ENCODE measurements at regions not wholly inside any gene's neighbourhood (a gene's known extent, or its start where the extent isn't known, plus 50 kb on each side); places are given as distances from the start of the nearest gene placed in this dataset.

DNA sequence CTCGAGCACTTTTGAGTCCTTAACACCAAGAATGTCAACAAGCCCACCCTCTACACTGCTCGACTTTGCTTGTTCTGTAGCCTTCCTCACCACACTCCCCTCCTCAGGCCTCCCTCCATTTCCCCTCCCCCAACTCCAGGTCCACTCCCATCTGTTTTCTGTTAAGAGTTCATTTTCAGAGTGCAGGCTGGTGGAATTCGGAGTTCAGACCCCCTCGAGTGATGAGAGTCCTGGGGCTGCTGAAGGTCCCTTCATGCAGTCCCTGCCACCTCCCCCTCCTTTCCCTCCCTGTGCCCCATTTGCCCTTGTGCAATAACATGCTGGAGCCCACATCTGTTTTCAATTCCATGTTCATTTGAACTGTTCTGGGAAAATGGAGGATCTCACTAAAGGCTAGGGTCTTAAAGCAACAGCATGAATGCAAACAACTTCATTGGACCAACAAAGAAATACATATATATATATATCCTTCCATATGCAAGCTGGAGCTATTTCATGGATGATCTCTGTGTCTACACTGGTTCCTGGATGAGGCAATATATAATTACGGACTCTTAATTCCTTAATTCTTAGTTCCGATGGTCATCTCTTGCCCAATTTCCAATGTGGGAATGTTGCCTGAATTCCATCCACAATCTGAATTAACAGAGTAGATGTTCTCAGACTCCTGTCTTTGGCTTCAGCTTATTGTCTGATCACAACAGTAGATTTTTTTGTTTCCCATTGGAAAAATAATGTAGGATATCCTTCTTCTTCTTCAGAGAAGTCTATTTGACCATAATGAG lies 340.4 kb downstream of the ETS1 start:
- Histone ChIP-seq H3K4me2 (ENCODE audit: low read depth, low read length, poor library complexity, severe bottlenecking) (no peak overlapping the region), H3K4me3 (ENCODE audit: low read length) (no peak overlapping the region), H3K4me1 (ENCODE audit: low read length) (no peaks in the 10 kb centered on the region), H3K9ac (ENCODE audit: low read length) (no peak overlapping the region), H3K9me2 (replicated peaks; ENCODE audit: insufficient read depth, low read length) (no peaks in the 10 kb centered on the region), H3K36me3 (ENCODE audit: insufficient read depth, low read length) (no peaks in the 10 kb centered on the region), H3K27me3 (ENCODE audit: low read length) (no peaks in the 10 kb centered on the region), H3K79me2 (ENCODE audit: low read length) (no peaks in the 10 kb centered on the region), H3K9me3 (ENCODE audit: low read length) (no peaks in the 10 kb centered on the region), H4K20me1 (ENCODE audit: insufficient read depth, low read depth, low read length) (no peaks in the 10 kb centered on the region), H3K27ac (ENCODE audit: low read length) (no peak overlapping the region), H2AFZ (ENCODE audit: low read length) (no peak overlapping the region)
- DNase-seq = no peak

DNA sequence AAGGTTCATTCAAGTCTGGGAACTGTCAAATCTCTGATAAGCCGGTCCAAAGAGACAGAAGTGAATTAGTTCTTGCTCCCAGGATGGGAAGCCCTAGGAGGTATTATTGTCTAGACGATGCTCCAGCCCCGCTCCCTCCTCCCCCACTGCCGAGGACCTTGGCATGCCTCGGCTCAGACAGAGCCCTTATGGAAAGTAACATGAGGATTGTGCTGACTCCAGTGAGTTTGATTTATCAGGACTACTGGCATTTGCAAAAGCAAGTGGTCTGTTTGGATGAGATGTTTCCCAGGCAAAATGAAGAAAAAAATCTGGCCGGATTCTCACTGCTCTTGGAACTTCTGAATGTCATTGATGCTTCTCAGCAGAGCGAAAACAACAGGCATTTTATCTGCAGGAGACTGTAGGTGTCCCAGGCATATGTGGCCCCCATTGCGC lies 341.0 kb downstream of the ETS1 start:
- Histone ChIP-seq H3K9me3 (ENCODE audit: low read length) (no peaks in the 10 kb centered on the region), H3K4me3 (ENCODE audit: low read length) (no peak overlapping the region), H3K27ac (ENCODE audit: low read length) (no peak overlapping the region), H3K9ac (ENCODE audit: low read length) (no peak overlapping the region), H3K9me2 (replicated peaks; ENCODE audit: insufficient read depth, low read length) (no peaks in the 10 kb centered on the region), H3K36me3 (ENCODE audit: insufficient read depth, low read length) (no peaks in the 10 kb centered on the region), H3K27me3 (ENCODE audit: low read length) (no peaks in the 10 kb centered on the region), H3K4me2 (ENCODE audit: low read depth, low read length, poor library complexity, severe bottlenecking) (no peak overlapping the region), H3K4me1 (ENCODE audit: low read length) (no peaks in the 10 kb centered on the region), H2AFZ (ENCODE audit: low read length) (no peak overlapping the region), H3K79me2 (ENCODE audit: low read length) (no peaks in the 10 kb centered on the region), H4K20me1 (ENCODE audit: insufficient read depth, low read depth, low read length) (no peaks in the 10 kb centered on the region)
- DNase-seq = no peak

DNA sequence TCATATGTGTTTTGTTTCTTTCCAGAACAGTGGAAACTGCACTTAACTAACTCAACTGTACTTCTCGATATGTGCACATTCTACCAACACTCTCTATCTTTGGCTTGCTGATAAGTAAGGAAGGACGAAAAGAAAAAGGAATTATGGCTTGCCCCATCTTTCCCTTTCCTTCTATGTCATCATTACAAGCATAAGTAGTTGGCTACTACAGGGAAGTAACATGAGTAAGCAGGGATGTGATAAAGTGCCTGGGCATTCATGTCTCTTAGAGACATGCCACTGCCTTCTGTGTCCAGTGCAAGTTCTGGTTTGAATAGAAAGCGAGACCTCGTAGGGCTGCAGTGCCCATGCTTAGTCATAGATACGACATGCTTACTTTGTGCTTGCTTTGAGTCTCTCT lies 342.5 kb downstream of the ETS1 start:
- Histone ChIP-seq H3K4me1 (ENCODE audit: low read length) (no peaks in the 10 kb centered on the region), H3K36me3 (ENCODE audit: insufficient read depth, low read length) (no peaks in the 10 kb centered on the region), H3K4me3 (ENCODE audit: low read length) (no peak overlapping the region), H3K9ac (ENCODE audit: low read length) (no peak overlapping the region), H3K27ac (ENCODE audit: low read length) (no peak overlapping the region), H3K9me2 (replicated peaks; ENCODE audit: insufficient read depth, low read length) (no peaks in the 10 kb centered on the region), H3K79me2 (ENCODE audit: low read length) (no peaks in the 10 kb centered on the region), H2AFZ (ENCODE audit: low read length) (no peak overlapping the region), H3K27me3 (ENCODE audit: low read length) (no peaks in the 10 kb centered on the region), H3K4me2 (ENCODE audit: low read depth, low read length, poor library complexity, severe bottlenecking) (no peak overlapping the region), H3K9me3 (ENCODE audit: low read length) (no peaks in the 10 kb centered on the region), H4K20me1 (ENCODE audit: insufficient read depth, low read depth, low read length) (no peaks in the 10 kb centered on the region)
- no peak for DNase-seq

DNA sequence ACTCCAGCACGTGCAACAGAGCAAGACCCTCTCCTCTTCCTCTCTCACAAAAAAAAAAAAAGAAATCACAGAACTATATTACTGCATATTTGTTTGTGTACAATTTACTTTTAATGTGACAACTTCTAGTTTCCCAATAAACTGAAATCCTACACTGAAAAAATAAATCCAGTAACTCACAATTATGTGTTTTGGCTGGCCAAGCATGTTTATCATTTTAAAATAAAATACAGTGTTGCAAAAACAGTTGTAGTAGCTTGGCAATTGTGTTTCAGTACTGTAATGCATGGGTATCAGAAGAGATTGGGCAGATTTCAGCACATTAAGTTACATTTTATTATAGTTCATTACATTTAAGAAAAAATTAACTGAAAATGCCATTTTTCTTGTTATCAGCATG lies 344.9 kb downstream of the ETS1 start:
- Histone ChIP-seq H3K36me3 (ENCODE audit: insufficient read depth, low read length) (no peaks in the 10 kb centered on the region), H3K27ac (ENCODE audit: low read length) (no peak overlapping the region), H3K4me1 (ENCODE audit: low read length) (no peaks in the 10 kb centered on the region), H4K20me1 (ENCODE audit: insufficient read depth, low read depth, low read length) (no peaks in the 10 kb centered on the region), H3K79me2 (ENCODE audit: low read length) (no peaks in the 10 kb centered on the region), H3K9me3 (ENCODE audit: low read length) (no peaks in the 10 kb centered on the region), H2AFZ (ENCODE audit: low read length) (no peak overlapping the region), H3K9me2 (replicated peaks; ENCODE audit: insufficient read depth, low read length) (no peaks in the 10 kb centered on the region), H3K9ac (ENCODE audit: low read length) (no peak overlapping the region), H3K4me3 (ENCODE audit: low read length) (no peak overlapping the region), H3K27me3 (ENCODE audit: low read length) (no peaks in the 10 kb centered on the region), H3K4me2 (ENCODE audit: low read depth, low read length, poor library complexity, severe bottlenecking) (no peak overlapping the region)
- no peak for DNase-seq

DNA sequence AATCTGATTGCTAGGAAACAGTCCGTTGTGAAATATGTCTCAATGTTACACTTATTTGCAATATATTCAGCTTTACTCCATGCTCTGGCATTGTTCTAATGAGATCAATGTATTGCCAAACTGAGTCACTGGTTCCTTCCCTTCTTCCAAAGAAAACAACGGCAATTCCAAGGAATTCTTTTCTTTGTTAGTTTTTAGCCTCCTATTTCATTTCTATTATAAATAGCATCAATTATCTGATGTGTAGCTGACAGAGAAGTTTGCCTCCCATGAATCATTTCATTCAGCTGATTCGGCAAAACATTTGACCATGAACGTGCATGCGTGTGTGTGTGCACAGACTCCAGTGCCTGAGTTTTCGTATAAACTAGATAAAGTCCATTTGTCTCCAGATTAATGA lies 346.8 kb downstream of the ETS1 start:
- DNase-seq = no peak
- Histone ChIP-seq H3K9ac (ENCODE audit: low read length) (no peak overlapping the region), H3K9me3 (ENCODE audit: low read length) (no peaks in the 10 kb centered on the region), H3K9me2 (replicated peaks; ENCODE audit: insufficient read depth, low read length) (no peaks in the 10 kb centered on the region), H3K4me3 (ENCODE audit: low read length) (no peak overlapping the region), H3K27ac (ENCODE audit: low read length) (no peak overlapping the region), H3K27me3 (ENCODE audit: low read length) (no peaks in the 10 kb centered on the region), H2AFZ (ENCODE audit: low read length) (no peak overlapping the region), H3K4me1 (ENCODE audit: low read length) (no peaks in the 10 kb centered on the region), H3K4me2 (ENCODE audit: low read depth, low read length, poor library complexity, severe bottlenecking) (no peak overlapping the region), H4K20me1 (ENCODE audit: insufficient read depth, low read depth, low read length) (no peaks in the 10 kb centered on the region), H3K79me2 (ENCODE audit: low read length) (no peaks in the 10 kb centered on the region), H3K36me3 (ENCODE audit: insufficient read depth, low read length) (no peaks in the 10 kb centered on the region)

DNA sequence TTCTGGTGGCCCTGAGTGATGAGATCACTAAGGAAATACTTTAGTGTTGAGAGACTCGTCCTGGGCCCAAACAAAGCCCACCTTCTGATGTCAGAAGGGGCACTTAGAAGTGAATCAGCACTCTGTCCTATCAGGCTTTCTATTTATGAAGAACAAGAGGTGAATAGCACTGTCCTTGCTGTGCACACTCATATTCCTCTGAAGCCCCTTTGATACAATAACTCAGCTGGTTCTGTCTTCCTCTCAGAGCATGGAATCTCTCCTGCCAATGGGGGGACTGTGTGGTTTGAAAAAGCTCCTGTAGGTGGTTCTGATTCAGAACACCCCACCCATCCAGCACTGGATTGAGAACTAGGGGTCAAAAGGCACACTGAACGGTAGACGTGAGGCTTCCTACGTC lies 348.1 kb downstream of the ETS1 start:
- no peak overlapping the region for H3K4me2 ChIP-seq (ENCODE audit: low read depth, low read length, poor library complexity, severe bottlenecking)
- no peak for DNase-seq

DNA sequence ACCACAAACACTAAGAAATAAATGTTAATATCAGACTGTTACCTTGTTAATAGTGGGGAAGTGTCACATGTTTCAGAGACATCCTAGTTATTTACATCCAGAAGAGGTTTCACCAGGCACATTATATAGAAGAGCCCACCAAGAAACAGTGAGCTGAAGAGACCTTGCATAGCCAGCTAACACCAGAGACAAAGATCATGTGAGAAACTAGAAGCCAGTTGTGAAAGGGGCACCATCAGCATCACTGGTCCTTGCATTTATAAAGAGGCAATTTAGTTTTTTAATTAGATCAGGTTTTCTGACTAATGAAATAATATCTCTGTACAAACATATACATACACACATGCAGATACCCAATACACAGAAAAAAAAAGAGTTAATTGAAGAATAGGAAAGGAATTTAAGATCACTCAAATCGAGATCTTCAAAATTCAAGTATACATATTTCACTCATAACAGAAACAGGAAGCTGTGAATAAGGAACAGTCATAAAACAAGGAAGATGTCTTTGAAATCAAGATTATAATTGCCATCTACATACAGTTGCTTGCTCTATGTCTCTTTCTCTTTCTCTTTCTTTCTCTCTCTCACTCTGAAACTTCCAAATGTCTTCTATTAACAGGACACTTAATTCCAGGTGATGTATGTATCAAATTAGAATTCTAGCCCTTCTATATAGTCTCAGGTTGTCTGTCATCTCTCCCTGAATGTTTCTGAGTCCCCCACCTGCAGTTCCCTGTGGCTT lies 348.7 kb downstream of the ETS1 start:
- Histone ChIP-seq H2AFZ (ENCODE audit: low read length) (0 out of 2 replicates have a peak overlapping the region, but pooled peaks have one; percentile 32), H3K9ac (ENCODE audit: low read length) (no peak overlapping the region), H3K27me3 (ENCODE audit: low read length) (no peaks in the 10 kb centered on the region), H3K4me3 (ENCODE audit: low read length) (no peak overlapping the region), H3K4me1 (ENCODE audit: low read length) (peaks cover 6% of the 10 kb centered on the region), H3K9me2 (replicated peaks; ENCODE audit: insufficient read depth, low read length) (no peaks in the 10 kb centered on the region), H3K36me3 (ENCODE audit: insufficient read depth, low read length) (no peaks in the 10 kb centered on the region), H3K4me2 (ENCODE audit: low read depth, low read length, poor library complexity, severe bottlenecking) (no peak overlapping the region), H3K79me2 (ENCODE audit: low read length) (no peaks in the 10 kb centered on the region), H3K27ac (ENCODE audit: low read length) (no peak overlapping the region), H3K9me3 (ENCODE audit: low read length) (no peaks in the 10 kb centered on the region), H4K20me1 (ENCODE audit: insufficient read depth, low read depth, low read length) (no peaks in the 10 kb centered on the region)
- no peak for DNase-seq

More for the DNA sequence above, 348.1 kb downstream of the ETS1 start:
- H3K36me3 ChIP-seq (ENCODE audit: insufficient read depth, low read length) = no peaks in the 10 kb centered on the region
- H3K27me3 ChIP-seq (ENCODE audit: low read length) = no peaks in the 10 kb centered on the region
- no peak overlapping the region for H3K27ac ChIP-seq (ENCODE audit: low read length)
- H3K4me1 ChIP-seq (ENCODE audit: low read length) = peaks cover 3% of the 10 kb centered on the region
- H2AFZ ChIP-seq (ENCODE audit: low read length) = no peak overlapping the region
- H4K20me1 ChIP-seq (ENCODE audit: insufficient read depth, low read depth, low read length) = no peaks in the 10 kb centered on the region
- H3K9ac ChIP-seq (ENCODE audit: low read length) = no peak overlapping the region
- H3K79me2 ChIP-seq (ENCODE audit: low read length) = no peaks in the 10 kb centered on the region
- no peak overlapping the region for H3K4me3 ChIP-seq (ENCODE audit: low read length)
- no peaks in the 10 kb centered on the region for H3K9me3 ChIP-seq (ENCODE audit: low read length)
- no peaks in the 10 kb centered on the region for H3K9me2 ChIP-seq (replicated peaks; ENCODE audit: insufficient read depth, low read length)

Data from Karpas-422 (cell line).